GM23248 (cell line): ENCODE measurements at regions not wholly inside any gene's neighbourhood (a gene's known extent, or its start where the extent isn't known, plus 50 kb on each side); places are given as distances from the start of the nearest gene placed in this dataset.

ENCODE experiments used
- DNase-seq: peaks from one replicate; pipeline ENCODE4 v3.0.0-alpha.2; 2015
- H2AFZ ChIP-seq: fragments of 200-600 bp; sonication (generic); 2 replicates; pipeline ENCODE4 v1.6.1; 2016; ENCODE audit warnings: antibody characterized with exemption
- H3F3A ChIP-seq: fragments of 200-600 bp; sonication (generic); 2 replicates; pipeline ENCODE4 v1.6.1; 2016; ENCODE audit warnings: mild to moderate bottlenecking, antibody characterized with exemption, mixed run types; ENCODE audit not compliant: insufficient read depth
- H3K27ac ChIP-seq: fragments of 200-600 bp; sonication (generic); 2 replicates; pipeline ENCODE4 v1.5.1; 2016; ENCODE audit warnings: mild to moderate bottlenecking
- H3K27me3 ChIP-seq: fragments of 200-600 bp; sonication (generic); replicated peaks from 2 replicates; pipeline ENCODE4 v1.6.1; 2016; ENCODE audit warnings: mild to moderate bottlenecking; ENCODE audit not compliant: insufficient read depth
- H3K36me3 ChIP-seq: fragments of 200-600 bp; sonication (generic); 2 replicates; pipeline ENCODE4 v1.6.1; 2016; ENCODE audit warnings: low read depth, mild to moderate bottlenecking
- H3K4me1 ChIP-seq: fragments of 200-600 bp; sonication (generic); 2 replicates; pipeline ENCODE4 v1.6.1; 2016; ENCODE audit warnings: mild to moderate bottlenecking; ENCODE audit not compliant: insufficient read depth
- H3K4me2 ChIP-seq: fragments of 200-600 bp; sonication (generic); one replicate; pipeline ENCODE4 v1.6.1; 2016; ENCODE audit warnings: mild to moderate bottlenecking; ENCODE audit not compliant: unreplicated experiment
- H3K4me3 ChIP-seq: fragments of 200-600 bp; sonication (generic); 2 replicates; pipeline ENCODE4 v1.5.1; 2016; ENCODE audit warnings: mild to moderate bottlenecking
- H3K79me2 ChIP-seq: fragments of 200-600 bp; sonication (generic); 2 replicates; pipeline ENCODE4 v1.6.1; 2016; ENCODE audit warnings: mild to moderate bottlenecking; ENCODE audit not compliant: insufficient read depth
- H3K9ac ChIP-seq: fragments of 200-600 bp; sonication (generic); 2 replicates; pipeline ENCODE4 v1.6.1; 2016; ENCODE audit warnings: mild to moderate bottlenecking
- H3K9me2 ChIP-seq: fragments of 200-600 bp; sonication (generic); 2 replicates; pipeline ENCODE4 v1.6.1; 2016; ENCODE audit warnings: mixed run types, mild to moderate bottlenecking, moderate library complexity; ENCODE audit not compliant: insufficient read depth
- H3K9me3 ChIP-seq: fragments of 200-600 bp; sonication (generic); one replicate; pipeline ENCODE4 v1.6.1; 2017; ENCODE audit warnings: low read depth
- H4K20me1 ChIP-seq: fragments of 200-600 bp; sonication (generic); 2 replicates; pipeline ENCODE4 v1.6.0; 2016; ENCODE audit not compliant: insufficient read depth
- EZH2 ChIP-seq: fragments of 200-600 bp; sonication (generic); IDR thresholded peaks from 2 replicates; pipeline ENCODE4 v1.6.1; 2018; ENCODE audit warnings: antibody characterized with exemption, mild to moderate bottlenecking; ENCODE audit not compliant: insufficient read depth, poor library complexity, severe bottlenecking
- EZH2phosphoT487 ChIP-seq: fragments of 200-600 bp; sonication (generic); IDR thresholded peaks from 2 replicates; pipeline ENCODE4 v1.6.1; 2018; ENCODE audit warnings: antibody characterized with exemption, moderate library complexity, mild to moderate bottlenecking, low read depth; ENCODE audit not compliant: insufficient read depth
- WGBS, 2 experiments: methylation state at CpG; one replicate each; pipeline ENCODE4 v1.1.6; 2015 to 2017; ENCODE audit warnings: low lambda C conversion rate in 2 of 2, low coverage in 1 of 2; ENCODE audit errors: missing lambda C conversion rate in 2 of 2; 5-methylcytosine and 5-hydroxymethylcytosine counted together
- in situ Hi-C: fragments of 300-500 bp; cut with MboI; formaldehyde crosslinking; loops from 2 replicates; pipeline ENCODE4 v1.15.0; 2020

DNA sequence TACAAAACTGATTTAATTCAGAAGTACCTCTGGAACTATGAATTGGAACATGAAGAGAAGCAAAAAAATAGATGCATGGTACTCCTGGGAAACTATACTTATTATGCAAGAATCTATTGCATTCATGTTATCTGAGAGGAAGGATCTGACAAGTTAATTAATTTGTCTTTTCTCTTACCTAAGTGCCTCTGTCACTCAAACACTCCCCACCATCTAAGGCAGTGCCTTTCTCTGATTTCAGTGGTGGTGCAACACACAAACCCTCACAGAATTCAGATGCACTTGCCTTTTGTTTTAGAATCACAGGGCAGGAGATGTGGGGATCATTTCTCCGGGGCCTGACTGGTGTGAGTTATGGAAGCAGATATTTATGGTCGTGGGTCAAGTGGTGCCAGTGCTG, 52.5 kb upstream of the C9orf72 start:
- DNase-seq, result no peak
- no peak for TF ChIP-seq EZH2
- no peak for TF ChIP-seq EZH2phosphoT487
- no peak overlapping the region for H2AFZ ChIP-seq
- no peaks in the 10 kb centered on the region for H3F3A ChIP-seq
- whole genome bisulfite sequencing, 2 experiments, result 20 to 25% methylated on average over 2 of the region's 2 CpGs
- no peak overlapping the region for H3K9ac ChIP-seq
- no peaks in the 10 kb centered on the region for H3K79me2 ChIP-seq
- H3K36me3 ChIP-seq, result no peaks in the 10 kb centered on the region
- no peak overlapping the region for H3K4me3 ChIP-seq
- H3K9me3 ChIP-seq, result no peaks in the 10 kb centered on the region
- H4K20me1 ChIP-seq, result no peaks in the 10 kb centered on the region
- no peak overlapping the region for H3K27ac ChIP-seq
- H3K4me2 ChIP-seq, result no peak overlapping the region
- H3K4me1 ChIP-seq, result no peaks in the 10 kb centered on the region
- no peaks in the 10 kb centered on the region for H3K27me3 ChIP-seq
- in situ Hi-C loops, result no loop called here
- no peaks in the 10 kb centered on the region for H3K9me2 ChIP-seq

DNA sequence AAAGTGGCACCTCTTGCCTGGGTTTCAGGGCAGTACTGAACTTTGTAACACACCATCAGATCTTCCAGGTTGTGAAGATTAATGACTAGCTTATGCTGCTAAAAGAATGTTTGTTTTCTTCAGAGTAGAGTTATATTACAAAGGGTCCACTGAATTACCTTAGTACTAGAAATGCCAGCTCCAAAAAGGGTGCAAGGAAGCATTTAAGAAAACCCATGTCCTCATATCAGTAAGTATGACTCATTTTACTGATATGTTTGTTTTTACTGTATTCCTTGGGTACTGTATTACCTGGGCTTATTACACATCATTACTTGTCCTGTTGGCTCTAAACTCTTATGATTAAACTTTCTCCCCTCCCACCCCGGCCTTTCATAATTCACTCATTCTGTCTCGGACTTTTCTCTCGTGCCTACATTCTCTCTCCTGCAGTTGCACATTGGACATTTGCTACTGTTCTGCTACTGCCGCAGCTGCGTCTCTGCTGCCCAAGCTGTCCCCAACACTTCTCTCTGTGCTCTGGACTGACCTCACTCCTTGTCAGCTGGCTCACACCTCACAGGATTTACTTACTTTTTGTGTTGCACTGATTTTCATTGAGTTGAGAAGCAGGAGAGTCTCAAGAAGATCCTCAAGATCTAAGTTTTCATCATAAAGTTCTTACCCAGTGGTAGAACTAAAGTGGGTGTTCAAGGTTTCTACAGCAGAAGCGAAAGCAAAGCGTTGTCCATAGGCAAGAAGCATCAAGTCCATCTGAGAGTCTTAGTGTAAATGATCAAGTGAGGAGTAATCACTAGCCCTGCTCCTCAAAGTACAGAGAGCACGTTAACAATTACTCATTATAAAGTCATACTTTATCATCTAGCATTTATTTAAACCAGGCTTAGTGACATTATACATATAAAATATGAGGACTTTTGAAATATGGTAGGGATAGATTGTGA, 53.2 kb upstream of the C9orf72 start:
- Histone ChIP-seq H2AFZ (no peak overlapping the region), H3K9ac (no peak overlapping the region), H4K20me1 (no peaks in the 10 kb centered on the region), H3K79me2 (no peaks in the 10 kb centered on the region), H3K4me1 (no peaks in the 10 kb centered on the region), H3K36me3 (no peaks in the 10 kb centered on the region), H3K9me2 (no peaks in the 10 kb centered on the region), H3K27me3 (no peaks in the 10 kb centered on the region), H3K4me3 (no peak overlapping the region), H3K27ac (no peak overlapping the region), H3F3A (no peaks in the 10 kb centered on the region), H3K9me3 (no peaks in the 10 kb centered on the region), H3K4me2 (no peak overlapping the region)
- TF ChIP-seq EZH2, result no peak
- TF ChIP-seq EZH2phosphoT487, result no peak
- DNase-seq, result no peak
- 58 to 61% methylated on average over 8 of the region's 8 CpGs for WGBS, 2 experiments
- in situ Hi-C loops, result no loop called here

DNA sequence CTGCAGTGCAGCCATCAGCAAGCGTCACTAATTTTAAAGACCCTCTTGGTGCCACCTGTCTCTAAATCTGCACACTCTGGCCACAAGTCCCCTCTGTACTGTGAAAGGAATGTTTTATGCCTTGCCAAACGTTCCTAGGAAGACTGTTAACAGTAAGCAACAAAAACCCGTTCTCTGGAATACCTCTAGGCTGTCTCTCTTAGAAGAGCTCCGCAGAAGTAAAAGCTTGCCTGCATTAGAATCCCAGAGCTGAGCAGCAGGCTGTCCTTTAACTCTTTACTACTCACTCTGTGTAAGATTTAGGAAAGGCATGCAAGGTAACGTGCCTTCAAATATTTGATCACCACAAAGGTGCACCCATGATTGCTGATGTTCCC, 53.9 kb upstream of the C9orf72 start:
- Histone ChIP-seq H3K27ac (no peak overlapping the region), H3K4me2 (no peak overlapping the region), H3K9ac (no peak overlapping the region), H3K79me2 (no peaks in the 10 kb centered on the region), H3K4me3 (no peak overlapping the region), H3F3A (no peaks in the 10 kb centered on the region), H3K36me3 (no peaks in the 10 kb centered on the region), H2AFZ (no peak overlapping the region), H3K27me3 (no peaks in the 10 kb centered on the region), H3K9me2 (no peaks in the 10 kb centered on the region), H4K20me1 (no peaks in the 10 kb centered on the region), H3K9me3 (no peaks in the 10 kb centered on the region), H3K4me1 (no peaks in the 10 kb centered on the region)
- in situ Hi-C loops, result no loop called here
- WGBS, 2 experiments, result 29 to 30% methylated on average over 5 of the region's 5 CpGs
- no peak for DNase-seq
- TF ChIP-seq EZH2phosphoT487 (no peak), EZH2 (no peak)

DNA sequence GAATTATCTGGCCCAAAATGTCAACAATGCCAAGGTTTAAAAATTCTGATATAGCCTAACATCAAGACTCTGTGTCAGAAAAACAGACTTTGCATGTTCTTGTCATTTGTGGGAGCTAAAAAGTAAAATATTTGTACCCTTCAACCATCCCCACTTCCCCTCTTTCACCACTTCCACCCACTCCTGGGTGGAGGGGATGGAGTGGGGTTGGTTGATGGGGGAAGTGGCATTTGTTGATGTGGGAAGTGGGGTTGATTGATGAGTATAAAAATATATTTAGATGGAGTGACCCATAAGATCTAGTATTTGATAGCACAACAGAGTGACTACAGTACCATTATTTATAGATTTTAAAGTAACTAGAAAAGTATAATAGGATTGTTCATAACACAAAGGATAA, 55.0 kb upstream of the C9orf72 start:
- Histone ChIP-seq H2AFZ (no peak overlapping the region), H3K4me1 (no peaks in the 10 kb centered on the region), H4K20me1 (no peaks in the 10 kb centered on the region), H3K4me3 (no peak overlapping the region), H3K9ac (no peak overlapping the region), H3K9me2 (no peaks in the 10 kb centered on the region), H3K27me3 (no peaks in the 10 kb centered on the region), H3K4me2 (no peak overlapping the region), H3K9me3 (no peaks in the 10 kb centered on the region), H3K27ac (no peak overlapping the region), H3K79me2 (no peaks in the 10 kb centered on the region), H3K36me3 (no peaks in the 10 kb centered on the region), H3F3A (no peaks in the 10 kb centered on the region)
- no peak for TF ChIP-seq EZH2phosphoT487
- TF ChIP-seq EZH2, result no peak
- in situ Hi-C loops, result no loop called here
- DNase-seq, result no peak

DNA sequence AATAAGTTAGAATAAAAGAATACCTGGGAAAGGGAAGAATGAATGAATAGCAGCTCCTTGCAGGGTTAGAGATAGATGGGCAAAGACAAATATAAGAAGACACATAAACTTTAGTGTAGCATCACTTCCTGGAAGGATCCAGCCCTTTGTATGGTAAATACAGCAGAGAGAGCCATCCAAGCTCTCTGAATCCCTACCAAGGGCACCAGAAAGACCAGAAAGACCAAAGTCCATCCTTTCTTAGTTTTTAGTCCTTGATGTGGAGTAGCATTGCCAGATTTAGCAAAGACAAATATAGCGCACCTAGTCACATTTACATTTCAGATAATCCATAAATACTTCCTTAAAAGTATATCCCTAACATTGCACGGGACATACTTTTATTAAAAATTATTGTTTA, 56.1 kb upstream of the C9orf72 start:
- no peaks in the 10 kb centered on the region for H3K27me3 ChIP-seq
- no peaks in the 10 kb centered on the region for H3K36me3 ChIP-seq
- in situ Hi-C loops, result no loop called here
- WGBS, 2 experiments, result 37 to 54% methylated on average over 2 of the region's 2 CpGs
- no peaks in the 10 kb centered on the region for H3K9me2 ChIP-seq
- no peak overlapping the region for H3K9ac ChIP-seq
- TF ChIP-seq EZH2 (no peak), EZH2phosphoT487 (no peak)
- H3K79me2 ChIP-seq, result no peaks in the 10 kb centered on the region
- no peak overlapping the region for H3K27ac ChIP-seq
- H4K20me1 ChIP-seq, result no peaks in the 10 kb centered on the region
- no peak overlapping the region for H3K4me2 ChIP-seq
- no peak overlapping the region for H2AFZ ChIP-seq
- no peak overlapping the region for H3K4me3 ChIP-seq
- no peaks in the 10 kb centered on the region for H3F3A ChIP-seq
- no peaks in the 10 kb centered on the region for H3K4me1 ChIP-seq
- DNase-seq, result no peak
- H3K9me3 ChIP-seq, result no peaks in the 10 kb centered on the region
